SH-SY5Y (cell line): ENCODE measurements at regions not wholly inside any gene's neighbourhood (a gene's known extent, or its start where the extent isn't known, plus 50 kb on each side); places are given as distances from the start of the nearest gene placed in this dataset.

ENCODE experiments used
- GATA2 ChIP-seq: IDR thresholded peaks from 2 replicates; pipeline ENCODE4 v1.6.1; 2011; ENCODE audit warnings: mild to moderate bottlenecking, low read depth, low read length
- GATA3 ChIP-seq: IDR thresholded peaks from 2 replicates; pipeline ENCODE4 v1.6.1; 2011; ENCODE audit warnings: low read depth, mild to moderate bottlenecking, low read length, moderate library complexity

DNA sequence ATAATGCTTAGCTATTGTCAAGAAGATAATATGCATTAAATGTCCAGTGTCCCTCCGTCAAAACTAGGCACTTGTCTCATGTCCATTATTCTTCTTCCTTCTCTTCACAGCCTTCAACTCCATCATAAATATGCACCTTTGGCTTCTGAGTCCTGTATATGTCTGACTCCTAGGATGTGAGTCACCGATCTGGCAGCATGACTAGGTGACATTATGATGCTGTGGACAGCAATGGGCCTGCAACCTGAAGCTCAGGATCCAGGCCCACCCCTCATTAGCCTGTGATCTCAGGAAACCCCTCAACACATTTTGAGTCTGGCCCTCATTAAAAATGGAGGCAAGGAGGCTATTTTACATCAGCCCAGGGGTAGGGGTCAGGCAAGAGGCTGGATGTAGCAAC, 362.5 kb upstream of the ZMIZ1 start:
- TF ChIP-seq GATA2 (no peak), GATA3 (no peak)
